IMR-90 (cell line): ENCODE measurements at regions not wholly inside any gene's neighbourhood (a gene's known extent, or its start where the extent isn't known, plus 50 kb on each side); places are given as distances from the start of the nearest gene placed in this dataset.

Experiments used
- ATAC-seq: fragments of 200-7000 bp; cut with Tn5 transposase; 2 replicates; pipeline ENCODE4 v1.9.1; 2020; ENCODE audit warnings: low read depth, mild to moderate bottlenecking, moderate library complexity
- BruUV-seq: library from RNA; stranded (reverse); fragments of 400-500 nt; replicated peaks from 2 replicates; lab custom pipeline; 2021; lab: Mats Ljungman, UMichigan
- CTCF ChIA-PET: fragments of 300-600 bp; formaldehyde crosslinking; extraction: SDS; loops from one replicate; lab custom pipeline; 2021; ENCODE audit warnings: antibody characterized with exemption; lab: Yijun Ruan, JAX
- POLR2A ChIA-PET: fragments of 300-600 bp; sonication (Branson Sonifier 250); formaldehyde crosslinking; loops from one replicate; lab custom pipeline; 2022; ENCODE audit warnings: antibody characterized with exemption; ENCODE audit not compliant: unreplicated experiment; lab: Charles Lee
- DNase-seq: peaks from one replicate; pipeline ENCODE4 v3.0.0; 2013
- H2AFZ ChIP-seq: replicated peaks from 2 replicates; pipeline ENCODE3; 2013; ENCODE audit warnings: low read length, mild to moderate bottlenecking; ENCODE audit not compliant: poor library complexity
- H2AK5ac ChIP-seq: 2 replicates; pipeline ENCODE4 v1.6.1; 2013; ENCODE audit warnings: low read depth, low read length, inconsistent platforms
- H2AK9ac ChIP-seq: replicated peaks from 2 replicates; pipeline ENCODE3; 2013; ENCODE audit warnings: mild to moderate bottlenecking, low read depth, low read length, moderate library complexity; ENCODE audit not compliant: poor library complexity
- H2BK120ac ChIP-seq: 2 replicates; pipeline ENCODE4 v1.6.1; 2013; ENCODE audit warnings: low read depth, low read length, inconsistent platforms
- H2BK15ac ChIP-seq: 3 replicates; pipeline ENCODE4 v1.6.1; 2013; ENCODE audit warnings: low read depth, low read length, inconsistent platforms
- H2BK20ac ChIP-seq: 2 replicates; pipeline ENCODE4 v1.6.1; 2013; ENCODE audit warnings: low read depth, mild to moderate bottlenecking, inconsistent platforms, low read length, moderate library complexity
- H2BK5ac ChIP-seq: 2 replicates; pipeline ENCODE4 v1.6.1; 2013; ENCODE audit warnings: mild to moderate bottlenecking, low read depth, low read length, inconsistent platforms; ENCODE audit not compliant: poor library complexity, severe bottlenecking
- H3K14ac ChIP-seq: replicated peaks from 2 replicates; pipeline ENCODE4 v1.6.1; 2013; ENCODE audit warnings: low read depth, low read length, inconsistent platforms
- H3K18ac ChIP-seq: 2 replicates; pipeline ENCODE4 v1.6.1; 2013; ENCODE audit warnings: low read depth, low read length, control low read depth
- H3K23ac ChIP-seq: 2 replicates; pipeline ENCODE4 v1.6.1; 2013; ENCODE audit warnings: low read depth, low read length, inconsistent platforms
- H3K27ac ChIP-seq: 2 replicates; pipeline ENCODE4 v1.5.1; 2013; ENCODE audit warnings: mild to moderate bottlenecking, control low read depth, low read length; ENCODE audit not compliant: insufficient read depth
- H3K27me3 ChIP-seq: 2 replicates; pipeline ENCODE4 v1.6.1; 2013; ENCODE audit warnings: low read length; ENCODE audit not compliant: control insufficient read depth, insufficient read depth
- H3K36me3 ChIP-seq: 2 replicates; pipeline ENCODE4 v1.6.1; 2013; ENCODE audit warnings: low read length, mixed read lengths; ENCODE audit not compliant: control insufficient read depth, insufficient read depth
- H3K4ac ChIP-seq: 2 replicates; pipeline ENCODE4 v1.6.1; 2013; ENCODE audit warnings: low read depth, low read length, inconsistent platforms
- H3K4me1 ChIP-seq: 2 replicates; pipeline ENCODE4 v1.6.1; 2013; ENCODE audit warnings: low read length, mixed read lengths; ENCODE audit not compliant: control insufficient read depth, insufficient read depth
- H3K4me2 ChIP-seq: 2 replicates; pipeline ENCODE4 v1.6.1; 2013; ENCODE audit warnings: low read depth, mild to moderate bottlenecking, control low read depth, low read length, moderate library complexity
- H3K4me3 ChIP-seq: 2 replicates; pipeline ENCODE4 v1.5.1; 2013; ENCODE audit warnings: low read depth, mild to moderate bottlenecking, control low read depth, low read length, moderate library complexity; ENCODE audit not compliant: insufficient read depth
- H3K56ac ChIP-seq: 2 replicates; pipeline ENCODE4 v1.6.1; 2013; ENCODE audit warnings: low read length, inconsistent platforms; ENCODE audit not compliant: insufficient read depth; ENCODE audit errors: extremely low read depth
- H3K79me1 ChIP-seq, 2 experiments: 2 replicates each; pipeline ENCODE4 v1.6.1; 2013; ENCODE audit warnings: low read length in 2 of 2, inconsistent platforms in 1 of 2, low read depth in 1 of 2
- H3K9ac ChIP-seq: 2 replicates; pipeline ENCODE4 v1.6.1; 2013; ENCODE audit warnings: low read depth, low read length, control low read depth
- H3K9me1 ChIP-seq: 2 replicates; pipeline ENCODE4 v1.6.1; 2013; ENCODE audit warnings: low read length, inconsistent platforms; ENCODE audit not compliant: insufficient read depth
- H3K9me3 ChIP-seq: 2 replicates; pipeline ENCODE4 v1.6.1; 2013; ENCODE audit warnings: low read length; ENCODE audit not compliant: control insufficient read depth, insufficient read depth
- H4K20me1 ChIP-seq: 2 replicates; pipeline ENCODE4 v1.6.1; 2013; ENCODE audit warnings: low read length, inconsistent platforms; ENCODE audit not compliant: insufficient read depth
- H4K5ac ChIP-seq: 2 replicates; pipeline ENCODE4 v1.6.1; 2013; ENCODE audit warnings: mild to moderate bottlenecking, low read depth, low read length, control low read depth
- H4K8ac ChIP-seq, 2 experiments: 2 replicates each; pipeline ENCODE4 v1.6.1; 2013; ENCODE audit warnings: low read depth in 2 of 2, low read length in 2 of 2, control low read depth in 1 of 2, inconsistent platforms in 1 of 2
- H4K91ac ChIP-seq: 2 replicates; pipeline ENCODE4 v1.6.1; 2013; ENCODE audit warnings: low read depth, low read length, inconsistent platforms; ENCODE audit not compliant: insufficient read depth
- CEBPB ChIP-seq: IDR thresholded peaks from 2 replicates; pipeline ENCODE4 v1.6.1; 2012; ENCODE audit warnings: low read depth, low read length, improper control_type of control experiment
- CHD1 ChIP-seq: IDR thresholded peaks from 2 replicates; pipeline ENCODE4 v1.6.1; 2012; ENCODE audit warnings: low read depth, low read length, improper control_type of control experiment
- ELK1 ChIP-seq: fragments of 150-350 bp; IDR thresholded peaks from 2 replicates; pipeline ENCODE4 v1.6.1; 2016; ENCODE audit warnings: low read depth, mild to moderate bottlenecking, low read length, moderate library complexity, borderline replicate concordance
- MAFK ChIP-seq: IDR thresholded peaks from 2 replicates; pipeline ENCODE4 v1.6.1; 2012; ENCODE audit warnings: low read depth, low read length, improper control_type of control experiment
- RAD21 ChIP-seq: IDR thresholded peaks from 2 replicates; pipeline ENCODE4 v1.6.1; 2012; ENCODE audit warnings: low read length, improper control_type of control experiment
- RCOR1 ChIP-seq: IDR thresholded peaks from 2 replicates; pipeline ENCODE4 v1.6.1; 2012; ENCODE audit warnings: mild to moderate bottlenecking, low read length, improper control_type of control experiment; ENCODE audit not compliant: insufficient replicate concordance
- USF2 ChIP-seq: fragments of 150-350 bp; IDR thresholded peaks from 2 replicates; pipeline ENCODE4 v1.6.1; 2017; ENCODE audit warnings: mild to moderate bottlenecking, antibody characterized with exemption, low read length, low read depth
- WGBS, 2 experiments: methylation state at CpG; one replicate each; pipeline versions ENCODE4 v1.1.5 to v1.1.7; 2013; ENCODE audit warnings: missing lambda C conversion rate in 2 of 2; ENCODE audit not compliant: insufficient read length in 1 of 2; ENCODE audit errors: extremely low coverage in 2 of 2; 5-methylcytosine and 5-hydroxymethylcytosine counted together
- dilution Hi-C: fragments of 300-500 bp; cut with HindIII; formaldehyde crosslinking; loops from one replicate; pipeline ENCODE4 v1.14.3; 2018; ENCODE audit warnings: low sequenced_read_pairs; ENCODE audit not compliant: unreplicated experiment
- in situ Hi-C: fragments of 300-500 bp; cut with MboI; formaldehyde crosslinking; loops from 3 replicates; pipeline ENCODE4 v1.14.3; 2019; ENCODE audit warnings: low sequenced_read_pairs, inconsistent platforms, mixed read lengths
- intact Hi-C: fragments of 100-400 bp; cut with micrococcal nuclease; formaldehyde crosslinking; loops from 2 replicates; pipeline ENCODE4 v1.10.0; 2022

GRCh38 chr17:36839256-36839655 is 98.0 kb upstream of the LHX1 start:
- no peak overlapping the region for H3K56ac ChIP-seq
- no peak overlapping the region for H3K27ac ChIP-seq
- H4K8ac ChIP-seq = no peak overlapping the region
- H2BK20ac ChIP-seq = no peak overlapping the region
- H3K27me3 ChIP-seq = peaks cover 31% of the 10 kb centered on the region
- no peak overlapping the region for H3K14ac ChIP-seq
- H3K4me2 ChIP-seq = no peak overlapping the region
- H3K9ac ChIP-seq = no peak overlapping the region
- no peak overlapping the region for H3K18ac ChIP-seq
- in situ Hi-C loops = no loop called here
- no peaks in the 10 kb centered on the region for H3K9me3 ChIP-seq
- dilution Hi-C loops = no loop called here
- WGBS, 2 experiments = no CpG with 5 or more reads among the region's 5 CpGs
- H3K9me1 ChIP-seq = no peaks in the 10 kb centered on the region
- no peak overlapping the region for H3K4me3 ChIP-seq
- CTCF ChIA-PET = no interaction called here
- TF ChIP-seq CHD1 (no peak), RAD21 (no peak), RCOR1 (no peak), MAFK (no peak), USF2 (no peak), ELK1 (no peak), CEBPB (no peak)
- intact Hi-C loops = no loop called here
- DNase-seq (no peak), ATAC-seq (no peak)
- no TSS peak for BruUV-seq
- POLR2A ChIA-PET = no interaction called here
- H3K4me1 ChIP-seq = no peaks in the 10 kb centered on the region
- H4K20me1 ChIP-seq = no peaks in the 10 kb centered on the region
- H2BK15ac ChIP-seq = no peak overlapping the region
- no peak overlapping the region for H4K5ac ChIP-seq
- H3K23ac ChIP-seq = no peak overlapping the region
- no peak overlapping the region for H3K4ac ChIP-seq
- no peak overlapping the region for H4K91ac ChIP-seq
- H2AFZ ChIP-seq = no peak overlapping the region
- no peak overlapping the region for H2BK120ac ChIP-seq
- H3K79me1 ChIP-seq = no peaks in the 10 kb centered on the region
- H2AK5ac ChIP-seq = no peak overlapping the region
- no peak overlapping the region for H2BK5ac ChIP-seq
- H3K36me3 ChIP-seq = no peaks in the 10 kb centered on the region
- H2AK9ac ChIP-seq = no peak overlapping the region
